Activated naive CD8-positive, alpha-beta T cell treated with anti-CD3 and anti-CD28 coated beads, Interleukin-2, amount 50 U/mL, for 24 hours (primary cell): ENCODE measurements at regions not wholly inside any gene's neighbourhood (a gene's known extent, or its start where the extent isn't known, plus 50 kb on each side); places are given as distances from the start of the nearest gene placed in this dataset.
"Not testable (repeated sequence)": the region's sequence is repeated elsewhere in the genome, so short reads cannot be mapped to it uniquely, and the experiment has no call there.

ENCODE experiments used
- ATAC-seq: fragments of 150-1000 bp; cut with Tn5 transposase; one replicate; pipeline ENCODE4 v1.10.0; 2021
- DNase-seq: peaks from one replicate; pipeline ENCODE4 v3.0.0; 2021
- H3K27ac Mint-ChIP-seq: one replicate; pipeline ENCODE4 v1.8.0; 2021; ENCODE audit warnings: mild to moderate bottlenecking, mixed read lengths
- H3K27me3 Mint-ChIP-seq: one replicate; pipeline ENCODE4 v1.8.0; 2021; ENCODE audit warnings: mixed read lengths
- H3K36me3 Mint-ChIP-seq: one replicate; pipeline ENCODE4 v1.8.0; 2021; ENCODE audit warnings: low read depth, mixed read lengths
- H3K4me1 Mint-ChIP-seq: one replicate; pipeline ENCODE4 v1.8.0; 2021; ENCODE audit warnings: mixed read lengths
- H3K4me3 Mint-ChIP-seq: one replicate; pipeline ENCODE4 v1.8.0; 2021; ENCODE audit warnings: mild to moderate bottlenecking, moderate library complexity, mixed read lengths
- H3K9me3 Mint-ChIP-seq: one replicate; pipeline ENCODE4 v1.8.0; 2021; ENCODE audit warnings: mixed read lengths

- peaks cover 37% of the 10 kb centered on the region for H3K4me1 Mint-ChIP-seq
- H3K9me3 Mint-ChIP-seq: no peaks in the 10 kb centered on the region
- ATAC-seq (no peak), DNase-seq (peak; percentile 27)
- H3K36me3 Mint-ChIP-seq: no peaks in the 10 kb centered on the region
- peaks cover 30% of the 10 kb centered on the region for H3K27me3 Mint-ChIP-seq
- H3K4me3 Mint-ChIP-seq: peak overlapping the region; percentile 62
- no peak overlapping the region for H3K27ac Mint-ChIP-seq
These were observed 54.4 kb downstream of the PRR18 start for GRCh38 chr6:166253778-166254204.

DNA sequence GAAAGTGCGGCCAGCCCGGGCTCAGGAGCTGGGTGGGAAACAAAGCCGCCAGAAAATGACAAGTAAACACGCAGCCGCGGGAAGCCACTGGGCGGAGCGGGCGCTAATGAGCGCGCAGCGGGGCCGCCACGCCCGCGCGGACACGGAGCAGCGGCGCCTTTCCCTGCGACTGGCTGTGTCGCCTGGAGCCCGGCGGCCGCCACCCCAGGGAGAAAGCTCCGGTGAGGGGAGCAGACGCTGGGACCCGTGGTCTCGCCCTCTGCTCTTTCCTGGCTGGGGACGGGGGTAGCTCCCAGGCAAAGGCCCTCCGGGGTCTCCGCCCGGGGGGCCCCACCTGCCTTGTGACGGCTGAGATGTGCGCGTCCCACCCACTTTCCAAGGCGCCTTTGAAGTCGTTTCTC lies 54.9 kb downstream of the PRR18 start:
- DNase-seq (peak; percentile 56), ATAC-seq (peak; percentile 25)
- no peaks in the 10 kb centered on the region for H3K9me3 Mint-ChIP-seq
- H3K27me3 Mint-ChIP-seq: peaks cover 30% of the 10 kb centered on the region
- no peaks in the 10 kb centered on the region for H3K36me3 Mint-ChIP-seq
- peak overlapping the region; percentile 80 for H3K4me3 Mint-ChIP-seq
- peaks cover 32% of the 10 kb centered on the region for H3K4me1 Mint-ChIP-seq
- no peak overlapping the region for H3K27ac Mint-ChIP-seq

DNA sequence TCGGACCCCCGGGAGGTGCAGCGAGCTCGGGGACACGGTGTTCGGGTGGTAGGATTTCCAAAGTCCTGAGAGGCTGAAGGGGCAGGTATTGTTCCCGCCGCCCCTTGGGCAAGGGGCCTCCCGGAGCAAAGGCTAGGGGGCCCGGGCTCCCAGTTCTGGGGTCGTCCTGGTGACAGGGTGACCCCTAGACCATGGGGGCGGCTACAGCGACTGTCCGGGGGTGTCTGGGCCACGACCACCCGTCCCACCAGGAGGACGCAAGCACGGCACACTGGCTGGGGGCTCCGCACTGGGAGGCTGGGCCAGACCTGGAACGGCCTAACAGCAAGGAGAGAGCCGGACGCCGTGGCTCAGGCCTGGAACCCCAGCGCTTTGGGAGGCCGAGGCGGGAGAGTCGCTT lies 55.6 kb downstream of the PRR18 start:
- Mint-ChIP-seq H3K27me3 (peaks cover 30% of the 10 kb centered on the region), H3K27ac (no peak overlapping the region), H3K4me1 (peaks cover 25% of the 10 kb centered on the region), H3K9me3 (no peaks in the 10 kb centered on the region), H3K36me3 (no peaks in the 10 kb centered on the region), H3K4me3 (no peak overlapping the region)
- DNase-seq: no peak
- ATAC-seq: no peak

GRCh38 chr6:166251655-166252054 lies 56.5 kb downstream of the PRR18 start:
- Mint-ChIP-seq H3K36me3 (no peaks in the 10 kb centered on the region), H3K27me3 (peaks cover 26% of the 10 kb centered on the region)

DNA sequence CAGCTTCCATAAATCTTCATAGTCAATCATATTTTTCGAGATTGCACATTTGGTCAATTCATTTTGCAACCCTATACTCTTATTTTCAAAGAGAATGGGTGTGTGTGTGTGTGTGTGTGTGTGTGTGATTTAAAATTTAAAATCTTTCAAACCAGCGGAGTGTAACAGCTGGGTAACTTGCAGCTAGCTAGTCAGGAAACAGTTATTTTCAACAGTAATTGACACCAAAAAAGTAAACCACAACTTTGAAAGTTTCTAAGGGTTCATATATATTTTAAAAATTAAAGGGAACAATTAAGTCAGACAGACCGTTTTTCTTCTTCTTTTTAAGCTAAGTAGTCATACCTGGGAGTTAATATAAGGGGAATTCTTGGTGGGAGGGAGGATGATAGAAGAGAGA lies 57.0 kb downstream of the PRR18 start:
- peaks cover 20% of the 10 kb centered on the region for H3K4me1 Mint-ChIP-seq
- no peaks in the 10 kb centered on the region for H3K36me3 Mint-ChIP-seq
- no peaks in the 10 kb centered on the region for H3K9me3 Mint-ChIP-seq
- peaks cover 25% of the 10 kb centered on the region for H3K27me3 Mint-ChIP-seq
- ATAC-seq: no peak
- H3K4me3 Mint-ChIP-seq: no peak overlapping the region
- DNase-seq: no peak
- no peak overlapping the region for H3K27ac Mint-ChIP-seq

More at GRCh38 chr6:166251655-166252054, 56.5 kb downstream of the PRR18 start:
- no peak overlapping the region for H3K27ac Mint-ChIP-seq
- H3K9me3 Mint-ChIP-seq: no peaks in the 10 kb centered on the region
- DNase-seq (no peak), ATAC-seq (no peak)
- peak overlapping the region; percentile 29 for H3K4me3 Mint-ChIP-seq
- H3K4me1 Mint-ChIP-seq: peaks cover 20% of the 10 kb centered on the region

GRCh38 chr6:166249061-166249785 lies 59.0 kb downstream of the PRR18 start:
- Mint-ChIP-seq H3K27me3 (peaks cover 14% of the 10 kb centered on the region), H3K4me1 (peaks cover 34% of the 10 kb centered on the region)
- DNase-seq, H3K27ac Mint-ChIP-seq, H3K9me3 Mint-ChIP-seq, ATAC-seq, H3K36me3 Mint-ChIP-seq, H3K4me3 Mint-ChIP-seq: not testable (repeated sequence)

DNA sequence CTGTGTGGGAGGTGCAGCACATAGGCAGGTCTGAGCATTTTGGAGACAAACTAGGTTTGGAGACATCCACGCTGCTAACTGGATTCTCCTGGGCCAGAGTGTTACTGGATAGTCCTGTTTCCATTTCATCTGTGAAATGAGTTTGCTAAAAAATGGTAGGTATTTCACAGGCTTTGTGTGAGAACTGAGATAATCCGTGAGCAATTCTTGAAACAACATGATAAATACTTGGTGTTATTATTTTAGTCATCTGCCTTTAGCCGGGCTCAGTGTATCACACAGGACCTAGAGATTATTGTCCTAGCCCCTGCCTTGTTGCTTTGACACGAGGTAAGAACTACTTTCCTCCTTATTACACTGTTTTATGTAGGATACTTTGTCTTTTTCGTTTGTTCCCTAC lies 63.0 kb downstream of the PRR18 start:
- DNase-seq (no peak), ATAC-seq (no peak)
- H3K36me3 Mint-ChIP-seq: no peaks in the 10 kb centered on the region
- no peaks in the 10 kb centered on the region for H3K9me3 Mint-ChIP-seq
- H3K4me3 Mint-ChIP-seq: no peak overlapping the region
- H3K27me3 Mint-ChIP-seq: peaks cover 2% of the 10 kb centered on the region
- H3K27ac Mint-ChIP-seq: no peak overlapping the region
- peaks cover 33% of the 10 kb centered on the region for H3K4me1 Mint-ChIP-seq

DNA sequence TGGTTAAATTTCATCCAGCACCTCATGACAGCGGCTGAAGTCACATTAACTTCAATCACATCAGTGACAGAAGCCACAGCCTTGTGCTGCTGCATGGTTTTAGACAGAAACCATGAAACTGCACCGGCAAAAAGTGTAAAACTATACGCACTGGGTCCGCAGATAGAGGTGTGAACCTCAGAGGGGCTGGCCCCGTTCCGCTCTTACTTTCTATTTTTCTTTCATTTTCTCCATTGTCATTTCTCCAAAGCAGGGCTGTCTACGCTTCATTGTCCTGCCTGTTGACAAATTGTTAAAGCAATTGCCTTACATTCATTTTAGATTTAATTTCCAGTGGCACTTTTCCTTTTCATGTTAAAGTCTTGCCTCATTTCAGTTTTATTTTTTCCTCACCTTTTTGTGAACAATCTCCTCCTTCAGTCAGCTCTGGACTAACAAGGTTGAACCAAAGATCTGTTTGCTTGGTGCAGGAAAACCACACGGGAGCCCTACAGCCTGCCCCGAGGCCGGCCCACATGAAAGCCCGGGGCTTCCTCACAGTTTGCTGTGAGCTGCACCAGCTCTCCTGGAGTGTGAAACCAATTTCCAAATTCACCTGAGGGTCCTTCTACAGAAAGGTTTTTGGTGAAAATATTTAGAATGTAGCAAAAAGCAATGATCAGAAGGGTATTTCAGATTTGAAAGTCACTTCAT lies 63.7 kb downstream of the PRR18 start:
- Mint-ChIP-seq H3K9me3 (no peaks in the 10 kb centered on the region), H3K4me3 (peak overlapping the region; percentile 59), H3K27me3 (no peaks in the 10 kb centered on the region), H3K4me1 (peaks cover 33% of the 10 kb centered on the region), H3K27ac (peak overlapping the region; percentile 23), H3K36me3 (no peaks in the 10 kb centered on the region)
- DNase-seq: peak; percentile 43
- peak; percentile 92 for ATAC-seq

- no peak overlapping the region for H3K4me3 Mint-ChIP-seq
- H3K27ac Mint-ChIP-seq: no peak overlapping the region
- H3K4me1 Mint-ChIP-seq: peaks cover 33% of the 10 kb centered on the region
- DNase-seq (no peak), ATAC-seq (peak; percentile 33)
- H3K36me3 Mint-ChIP-seq: no peaks in the 10 kb centered on the region
- no peaks in the 10 kb centered on the region for H3K9me3 Mint-ChIP-seq
- peaks cover 6% of the 10 kb centered on the region for H3K27me3 Mint-ChIP-seq
These were observed 65.3 kb downstream of the PRR18 start for GRCh38 chr6:166242888-166243287.

- no peak for ATAC-seq
- no peak for DNase-seq
- H3K27ac Mint-ChIP-seq: no peak overlapping the region
- H3K36me3 Mint-ChIP-seq: no peaks in the 10 kb centered on the region
- no peaks in the 10 kb centered on the region for H3K9me3 Mint-ChIP-seq
- peaks cover 33% of the 10 kb centered on the region for H3K4me1 Mint-ChIP-seq
- peaks cover 9% of the 10 kb centered on the region for H3K27me3 Mint-ChIP-seq
- no peak overlapping the region for H3K4me3 Mint-ChIP-seq
These were observed 66.2 kb downstream of the PRR18 start for GRCh38 chr6:166241974-166242373.

- H3K9me3 Mint-ChIP-seq: no peaks in the 10 kb centered on the region
- H3K36me3 Mint-ChIP-seq: no peaks in the 10 kb centered on the region
- H3K27me3 Mint-ChIP-seq: peaks cover 9% of the 10 kb centered on the region
- ATAC-seq (no peak), DNase-seq (no peak)
- H3K4me1 Mint-ChIP-seq: peaks cover 30% of the 10 kb centered on the region
- H3K27ac Mint-ChIP-seq: no peak overlapping the region
- no peak overlapping the region for H3K4me3 Mint-ChIP-seq
These were observed 67.3 kb downstream of the PRR18 start for GRCh38 chr6:166240889-166241288.

- Mint-ChIP-seq H3K36me3 (no peaks in the 10 kb centered on the region), H3K4me3 (no peak overlapping the region), H3K27ac (no peak overlapping the region), H3K27me3 (peaks cover 19% of the 10 kb centered on the region), H3K9me3 (no peaks in the 10 kb centered on the region), H3K4me1 (peaks cover 8% of the 10 kb centered on the region)
- DNase-seq (no peak), ATAC-seq (no peak)
These were observed 70.0 kb upstream of the TBXT start for GRCh38 chr6:166237617-166238016.

- ATAC-seq (no peak), DNase-seq (no peak)
- Mint-ChIP-seq H3K27me3 (peaks cover 19% of the 10 kb centered on the region), H3K9me3 (no peaks in the 10 kb centered on the region), H3K4me3 (no peak overlapping the region), H3K4me1 (peaks cover 11% of the 10 kb centered on the region), H3K36me3 (no peaks in the 10 kb centered on the region), H3K27ac (no peak overlapping the region)
These were observed 68.9 kb upstream of the TBXT start for GRCh38 chr6:166236596-166236995.

DNA sequence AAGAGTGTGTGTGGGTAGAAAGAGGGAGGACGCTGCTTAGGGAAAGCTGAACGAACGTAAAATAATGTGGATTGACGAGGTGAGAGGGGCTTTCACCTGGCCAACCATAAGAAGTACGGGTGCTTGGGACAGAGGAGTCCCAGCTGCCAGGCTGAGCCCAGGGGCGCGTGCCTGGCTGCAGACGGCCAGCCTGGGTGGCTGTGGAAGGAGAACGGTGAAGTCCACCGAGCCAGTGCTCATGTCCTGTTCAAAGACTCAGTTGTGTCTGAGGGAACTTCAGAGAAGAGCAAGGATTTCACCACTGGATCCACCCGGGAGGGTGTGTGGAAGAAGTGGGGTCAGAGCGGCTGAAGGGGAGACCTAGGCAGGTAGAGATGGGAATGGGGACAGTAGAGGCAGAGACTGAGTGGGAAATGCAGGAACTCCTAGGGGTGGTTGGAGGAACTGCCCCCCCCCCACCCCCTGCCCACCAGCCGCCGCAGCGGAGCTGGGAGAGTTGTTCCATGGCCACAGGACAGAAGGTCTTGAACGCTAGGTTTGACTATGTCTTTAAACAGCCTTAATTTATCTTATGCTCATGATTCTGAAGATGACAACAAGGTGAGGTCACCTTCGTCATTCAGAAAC lies 68.1 kb upstream of the TBXT start:
- no peak overlapping the region for H3K4me3 Mint-ChIP-seq
- peaks cover 14% of the 10 kb centered on the region for H3K4me1 Mint-ChIP-seq
- ATAC-seq (no peak), DNase-seq (no peak)
- H3K36me3 Mint-ChIP-seq: no peaks in the 10 kb centered on the region
- peaks cover 19% of the 10 kb centered on the region for H3K27me3 Mint-ChIP-seq
- no peak overlapping the region for H3K27ac Mint-ChIP-seq
- no peaks in the 10 kb centered on the region for H3K9me3 Mint-ChIP-seq

DNA sequence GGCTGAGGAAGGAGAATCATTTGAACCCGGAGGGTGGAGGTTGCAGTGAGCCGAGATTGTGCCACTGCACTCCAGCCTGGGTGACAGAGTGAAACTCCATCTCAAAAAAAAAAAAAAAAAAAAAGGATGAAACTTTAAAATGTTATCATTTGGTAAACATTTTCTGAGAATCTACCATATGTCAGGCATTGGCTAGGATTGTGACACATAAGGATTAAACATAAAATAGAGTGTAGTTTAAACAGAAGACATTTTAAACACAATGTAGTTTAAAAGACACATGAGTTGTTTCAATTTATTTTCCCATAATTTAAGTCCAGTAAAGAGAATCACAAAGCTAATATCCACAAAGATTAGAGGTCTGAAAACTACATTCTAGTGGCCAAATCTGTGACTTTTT lies 63.5 kb upstream of the TBXT start:
- H3K4me1 Mint-ChIP-seq: peaks cover 28% of the 10 kb centered on the region
- not testable (repeated sequence) for ATAC-seq, H3K9me3 Mint-ChIP-seq, H3K4me3 Mint-ChIP-seq, H3K27ac Mint-ChIP-seq, H3K36me3 Mint-ChIP-seq, DNase-seq
- H3K27me3 Mint-ChIP-seq: peaks cover 37% of the 10 kb centered on the region
